HepG2 (cell line): ENCODE measurements at regions not wholly inside any gene's neighbourhood (a gene's known extent, or its start where the extent isn't known, plus 50 kb on each side); places are given as distances from the start of the nearest gene placed in this dataset.

Source experiments
- EZH2 ChIP-seq: conservative IDR thresholded peaks from 2 replicates; pipeline ENCODE4 v1.6.1; 2012; ENCODE audit warnings: mild to moderate bottlenecking, low read depth, low read length, moderate library complexity
- GPN1 ChIP-seq: sonication (generic); formaldehyde crosslinking; IDR thresholded peaks from 2 replicates; pipeline ENCODE4 v1.5.1; 2020; ENCODE audit warnings: missing genetic modification reagents, borderline replicate concordance
- JUN ChIP-seq: sonication (generic); formaldehyde crosslinking; IDR thresholded peaks from 2 replicates; pipeline ENCODE4 v1.4.0; 2020; ENCODE audit warnings: mild to moderate bottlenecking, missing genetic modification reagents
- MAZ ChIP-seq, 2 experiments: sonication (generic) in 1 of 2; formaldehyde crosslinking in 1 of 2; IDR thresholded peaks; 2 replicates each; pipeline versions ENCODE4 v1.5.0 to v1.6.1; 2012 to 2020; ENCODE audit warnings: low read depth in 2 of 2, mild to moderate bottlenecking in 2 of 2, borderline replicate concordance in 1 of 2, improper control_type of control experiment in 1 of 2, low read length in 1 of 2, missing genetic modification reagents in 1 of 2, moderate library complexity in 1 of 2
- MTA1 ChIP-seq: sonication (generic); formaldehyde crosslinking; IDR thresholded peaks from 2 replicates; pipeline ENCODE4 v1.4.0; 2020; ENCODE audit warnings: missing genetic modification reagents, mild to moderate bottlenecking, borderline replicate concordance
- PRMT3 ChIP-seq: sonication (generic); formaldehyde crosslinking; IDR thresholded peaks from 2 replicates; pipeline ENCODE4 v1.8.1; 2022; ENCODE audit warnings: low read depth, mild to moderate bottlenecking, moderate library complexity, missing genetic modification reagents, borderline replicate concordance
- ZNF367 ChIP-seq: sonication (generic); formaldehyde crosslinking; IDR thresholded peaks from 2 replicates; pipeline ENCODE4 v1.4.0; 2020; ENCODE audit warnings: missing genetic modification reagents, borderline replicate concordance
- TF ChIP-seq, protein P1 (sequence below): sonication (generic); formaldehyde crosslinking; IDR thresholded peaks from 2 replicates; pipeline ENCODE4 v1.5.0; 2020; ENCODE audit warnings: mild to moderate bottlenecking, missing genetic modification reagents, moderate library complexity

DNA sequence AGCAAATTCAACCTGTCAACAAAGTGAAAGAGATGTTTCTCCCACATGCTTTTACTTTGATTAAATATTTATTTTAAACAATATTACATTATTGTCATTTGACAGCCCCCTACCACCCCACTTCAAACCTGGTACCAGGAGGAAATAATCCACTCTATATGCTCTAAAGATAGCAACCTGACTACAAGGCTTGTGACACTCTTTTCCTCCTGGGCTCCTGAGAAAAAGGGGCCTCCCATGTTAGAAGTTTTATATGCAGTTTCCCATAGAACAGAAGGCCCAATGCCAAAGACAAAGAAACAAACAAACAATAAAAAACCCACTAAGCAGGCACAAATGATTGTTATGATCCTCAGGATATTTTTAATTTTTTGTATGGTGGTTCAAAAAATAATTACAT lies 73.6 kb downstream of the RPS29 start:
- TF ChIP-seq GPN1 (CRISPR knock-in tag), result no peak
- no peak for TF ChIP-seq JUN (CRISPR knock-in tag)
- TF ChIP-seq, protein P1, sequence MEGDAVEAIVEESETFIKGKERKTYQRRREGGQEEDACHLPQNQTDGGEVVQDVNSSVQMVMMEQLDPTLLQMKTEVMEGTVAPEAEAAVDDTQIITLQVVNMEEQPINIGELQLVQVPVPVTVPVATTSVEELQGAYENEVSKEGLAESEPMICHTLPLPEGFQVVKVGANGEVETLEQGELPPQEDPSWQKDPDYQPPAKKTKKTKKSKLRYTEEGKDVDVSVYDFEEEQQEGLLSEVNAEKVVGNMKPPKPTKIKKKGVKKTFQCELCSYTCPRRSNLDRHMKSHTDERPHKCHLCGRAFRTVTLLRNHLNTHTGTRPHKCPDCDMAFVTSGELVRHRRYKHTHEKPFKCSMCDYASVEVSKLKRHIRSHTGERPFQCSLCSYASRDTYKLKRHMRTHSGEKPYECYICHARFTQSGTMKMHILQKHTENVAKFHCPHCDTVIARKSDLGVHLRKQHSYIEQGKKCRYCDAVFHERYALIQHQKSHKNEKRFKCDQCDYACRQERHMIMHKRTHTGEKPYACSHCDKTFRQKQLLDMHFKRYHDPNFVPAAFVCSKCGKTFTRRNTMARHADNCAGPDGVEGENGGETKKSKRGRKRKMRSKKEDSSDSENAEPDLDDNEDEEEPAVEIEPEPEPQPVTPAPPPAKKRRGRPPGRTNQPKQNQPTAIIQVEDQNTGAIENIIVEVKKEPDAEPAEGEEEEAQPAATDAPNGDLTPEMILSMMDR (CRISPR knock-in tag), result no peak
- TF ChIP-seq EZH2, result no peak
- no peak for TF ChIP-seq MAZ (IDR thresholded peaks at IDR 0.05; ENCODE audit: borderline replicate concordance, low read depth, low read length)
- TF ChIP-seq MAZ (CRISPR knock-in tag; IDR thresholded peaks at IDR 0.05; ENCODE audit: low read depth), result no peak
- no peak for TF ChIP-seq MTA1 (CRISPR knock-in tag)
- no peak for TF ChIP-seq PRMT3 (CRISPR knock-in tag)
- no peak for TF ChIP-seq ZNF367
